ENCODE measurements at regions not wholly inside any gene's neighbourhood (a gene's known extent, or its start where the extent isn't known, plus 50 kb on each side); places are given as distances from the start of the nearest gene placed in this dataset.

- ATAC-seq (replicated peaks; ENCODE audit: extremely low read depth, poor library complexity, severe bottlenecking) (no peak), DNase-seq (ENCODE audit: low spot score in 2 of 2) (no peak)
- no peaks in the 10 kb centered on the region for H3K36me3 Mint-ChIP-seq (ENCODE audit: insufficient read depth)
- no peaks in the 10 kb centered on the region for H3K4me1 Mint-ChIP-seq
- no peak overlapping the region for H3K4me3 Mint-ChIP-seq
- peaks cover 31% of the 10 kb centered on the region for H3K27me3 Mint-ChIP-seq
- no peak overlapping the region for H3K27ac Mint-ChIP-seq (ENCODE audit: low read depth)
- no peaks in the 10 kb centered on the region for H3K9me3 Mint-ChIP-seq
These were observed 270.5 kb downstream of the MATN1 start for GRCh38 chr1:30452925-30453324.

GRCh38 chr1:30452170-30452569 is 271.2 kb downstream of the MATN1 start:
- DNase-seq (ENCODE audit: low spot score in 2 of 2) (no peak), ATAC-seq (replicated peaks; ENCODE audit: extremely low read depth, poor library complexity, severe bottlenecking) (no peak)
- Mint-ChIP-seq H3K27ac (ENCODE audit: low read depth) (no peak overlapping the region), H3K27me3 (peaks cover 31% of the 10 kb centered on the region), H3K9me3 (no peaks in the 10 kb centered on the region), H3K4me1 (no peaks in the 10 kb centered on the region), H3K4me3 (no peak overlapping the region), H3K36me3 (ENCODE audit: insufficient read depth) (no peaks in the 10 kb centered on the region)

DNA sequence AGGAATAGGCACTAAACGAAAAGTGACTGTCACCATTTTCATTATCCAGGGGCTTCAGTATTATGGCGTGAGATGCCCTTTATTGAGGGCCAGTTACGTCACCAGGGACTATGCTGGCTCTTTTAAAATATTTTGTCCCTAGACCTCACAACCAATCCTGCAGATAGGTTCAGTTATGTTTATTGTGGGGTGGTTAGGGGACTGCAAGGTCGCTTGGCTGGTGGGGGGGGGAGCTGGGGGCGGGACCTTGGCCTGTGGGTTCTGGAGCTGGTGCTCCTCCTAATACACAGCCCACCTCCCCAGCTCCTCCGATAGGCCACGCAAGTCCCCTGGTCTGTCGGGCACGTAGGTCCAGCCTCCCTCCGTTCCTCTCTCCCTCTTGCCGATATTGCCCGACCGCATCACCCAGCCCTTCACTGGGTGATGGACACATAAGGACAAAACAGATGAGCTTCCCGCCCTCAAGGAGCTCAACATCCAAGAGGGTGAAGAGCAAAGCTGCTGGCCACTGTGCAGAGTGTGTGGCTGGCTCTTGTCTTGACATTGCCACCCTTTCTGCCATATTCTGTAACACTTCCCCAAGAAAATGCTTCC is 271.8 kb downstream of the MATN1 start:
- H3K9me3 Mint-ChIP-seq = no peaks in the 10 kb centered on the region
- ATAC-seq (replicated peaks; ENCODE audit: extremely low read depth, poor library complexity, severe bottlenecking) (no peak), DNase-seq (ENCODE audit: low spot score in 2 of 2) (no peak)
- no peak overlapping the region for H3K4me3 Mint-ChIP-seq
- H3K27ac Mint-ChIP-seq (ENCODE audit: low read depth) = no peak overlapping the region
- no peaks in the 10 kb centered on the region for H3K36me3 Mint-ChIP-seq (ENCODE audit: insufficient read depth)
- no peaks in the 10 kb centered on the region for H3K4me1 Mint-ChIP-seq
- peaks cover 31% of the 10 kb centered on the region for H3K27me3 Mint-ChIP-seq

GRCh38 chr1:30450818-30451233 is 272.6 kb downstream of the MATN1 start:
- ATAC-seq (replicated peaks; ENCODE audit: extremely low read depth, poor library complexity, severe bottlenecking) (no peak), DNase-seq (ENCODE audit: low spot score in 2 of 2) (no peak)
- no peak overlapping the region for H3K4me3 Mint-ChIP-seq
- H3K27me3 Mint-ChIP-seq = peaks cover 33% of the 10 kb centered on the region
- no peaks in the 10 kb centered on the region for H3K36me3 Mint-ChIP-seq (ENCODE audit: insufficient read depth)
- H3K27ac Mint-ChIP-seq (ENCODE audit: low read depth) = no peak overlapping the region
- no peaks in the 10 kb centered on the region for H3K9me3 Mint-ChIP-seq
- no peaks in the 10 kb centered on the region for H3K4me1 Mint-ChIP-seq

DNA sequence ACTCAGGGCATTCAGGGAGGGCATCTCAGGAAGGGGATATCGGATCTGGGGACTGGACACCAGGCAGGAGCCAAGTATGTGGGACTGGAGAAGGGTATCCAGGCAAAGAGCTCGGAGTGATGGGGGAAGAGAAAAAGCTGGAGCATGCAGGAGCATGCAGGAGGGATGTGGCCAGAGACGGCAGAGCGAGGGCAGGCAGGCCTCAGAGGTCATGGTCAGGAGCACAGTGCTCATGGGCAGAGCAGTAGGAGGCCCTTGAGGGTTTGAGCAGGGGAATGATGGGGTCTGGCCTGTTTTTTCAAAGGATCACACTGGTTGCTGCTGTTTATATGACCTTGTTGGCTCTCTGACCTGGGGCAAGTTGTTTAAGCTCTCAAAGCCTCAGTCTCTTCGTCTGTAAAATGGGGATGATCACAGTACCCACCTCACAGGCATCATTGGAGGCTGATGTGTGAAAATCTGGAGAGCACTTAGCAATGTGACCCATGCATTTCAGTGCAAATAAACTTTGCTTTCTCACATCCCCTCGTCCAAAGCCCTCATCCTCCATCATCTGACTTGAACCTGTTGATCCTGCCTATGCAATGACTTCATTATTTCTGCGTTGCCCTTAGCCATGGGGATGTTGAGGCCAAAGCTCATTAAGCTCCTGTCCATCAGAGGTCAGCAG is 273.1 kb downstream of the MATN1 start:
- DNase-seq (ENCODE audit: low spot score in 2 of 2) (no peak), ATAC-seq (replicated peaks; ENCODE audit: extremely low read depth, poor library complexity, severe bottlenecking) (no peak)
- H3K4me1 Mint-ChIP-seq = no peaks in the 10 kb centered on the region
- H3K27ac Mint-ChIP-seq (ENCODE audit: low read depth) = no peak overlapping the region
- H3K4me3 Mint-ChIP-seq = no peak overlapping the region
- H3K36me3 Mint-ChIP-seq (ENCODE audit: insufficient read depth) = no peaks in the 10 kb centered on the region
- no peaks in the 10 kb centered on the region for H3K9me3 Mint-ChIP-seq
- H3K27me3 Mint-ChIP-seq = peaks cover 36% of the 10 kb centered on the region

DNA sequence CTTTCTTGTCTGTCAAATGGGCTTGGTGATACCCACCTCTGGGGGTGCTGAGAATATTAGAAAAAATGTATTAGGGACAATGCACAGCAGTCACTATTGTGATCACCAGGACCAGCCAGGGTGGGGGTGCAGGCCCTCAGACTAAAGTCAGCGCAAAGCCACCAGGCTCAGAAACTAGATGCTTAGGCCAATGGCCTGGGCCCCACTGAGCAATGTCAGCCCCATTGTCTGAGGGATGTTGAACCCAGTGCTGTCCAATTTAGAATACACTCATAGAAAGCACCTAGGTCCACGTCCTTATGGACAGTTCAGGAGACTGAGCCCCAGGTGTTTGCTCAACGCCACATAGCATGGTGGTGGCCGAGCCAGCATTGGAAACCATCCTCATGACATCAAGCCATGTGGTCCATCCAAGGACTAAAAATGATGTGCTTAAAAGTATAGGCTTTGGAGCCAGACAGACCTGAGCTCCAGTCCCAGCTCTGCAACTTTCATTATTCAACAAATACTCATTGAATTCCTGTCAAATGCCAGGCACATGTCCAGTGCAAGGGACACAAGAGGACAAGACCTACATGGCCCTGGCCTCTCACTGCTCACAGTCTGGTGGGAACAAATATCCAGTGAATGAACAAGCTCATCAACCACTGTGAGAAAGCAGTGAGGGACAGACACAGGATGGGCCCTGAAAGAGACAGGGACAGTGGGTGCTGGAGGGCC is 273.8 kb downstream of the MATN1 start:
- peaks cover 36% of the 10 kb centered on the region for H3K27me3 Mint-ChIP-seq
- no peak for ATAC-seq (replicated peaks; ENCODE audit: extremely low read depth, poor library complexity, severe bottlenecking)
- H3K36me3 Mint-ChIP-seq (ENCODE audit: insufficient read depth) = no peaks in the 10 kb centered on the region
- no peak overlapping the region for H3K27ac Mint-ChIP-seq (ENCODE audit: low read depth)
- DNase-seq (ENCODE audit: low spot score in 2 of 2) = no peak
- H3K4me3 Mint-ChIP-seq = no peak overlapping the region
- H3K9me3 Mint-ChIP-seq = peaks cover under 1% of the 10 kb centered on the region
- H3K4me1 Mint-ChIP-seq = no peaks in the 10 kb centered on the region

DNA sequence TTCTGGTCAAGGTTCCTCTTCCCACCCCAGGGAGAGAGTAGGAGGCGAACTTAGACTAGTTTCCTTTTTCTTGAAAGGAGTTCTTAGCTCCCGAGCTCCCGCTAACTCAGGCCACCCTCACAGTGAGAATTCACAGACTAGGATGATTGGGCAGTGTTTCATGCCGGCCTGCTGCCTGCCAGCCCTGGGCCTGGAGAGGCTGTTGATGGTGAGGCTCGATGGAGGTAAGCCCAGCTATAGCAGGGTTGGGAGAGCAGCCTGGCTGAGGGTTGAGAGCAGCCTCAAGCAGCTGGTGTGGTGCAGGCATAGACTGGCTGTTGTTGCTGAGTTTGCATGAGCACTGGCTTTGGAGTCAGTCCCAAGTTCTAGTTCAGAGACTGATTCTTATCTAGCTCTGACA is 274.4 kb downstream of the MATN1 start:
- no peak overlapping the region for H3K4me3 Mint-ChIP-seq

GRCh38 chr1:30447701-30448100 is 275.7 kb downstream of the MATN1 start:
- ATAC-seq (replicated peaks; ENCODE audit: extremely low read depth, poor library complexity, severe bottlenecking) (no peak), DNase-seq (ENCODE audit: low spot score in 2 of 2) (no peak)
- H3K9me3 Mint-ChIP-seq = peaks cover 6% of the 10 kb centered on the region
- H3K4me1 Mint-ChIP-seq = no peaks in the 10 kb centered on the region
- H3K27me3 Mint-ChIP-seq = peaks cover 36% of the 10 kb centered on the region
- H3K27ac Mint-ChIP-seq (ENCODE audit: low read depth) = no peak overlapping the region
- no peaks in the 10 kb centered on the region for H3K36me3 Mint-ChIP-seq (ENCODE audit: insufficient read depth)
- H3K4me3 Mint-ChIP-seq = no peak overlapping the region

More for the DNA sequence above, 274.4 kb downstream of the MATN1 start:
- no peak for ATAC-seq (replicated peaks; ENCODE audit: extremely low read depth, poor library complexity, severe bottlenecking)
- Mint-ChIP-seq H3K9me3 (peaks cover 6% of the 10 kb centered on the region), H3K4me1 (no peaks in the 10 kb centered on the region), H3K36me3 (ENCODE audit: insufficient read depth) (no peaks in the 10 kb centered on the region), H3K27ac (ENCODE audit: low read depth) (no peak overlapping the region), H3K27me3 (peaks cover 36% of the 10 kb centered on the region)
- DNase-seq (ENCODE audit: low spot score in 2 of 2) = no peak

GRCh38 chr1:30447080-30447479 is 276.3 kb downstream of the MATN1 start:
- H3K27ac Mint-ChIP-seq (ENCODE audit: low read depth) = no peak overlapping the region

DNA sequence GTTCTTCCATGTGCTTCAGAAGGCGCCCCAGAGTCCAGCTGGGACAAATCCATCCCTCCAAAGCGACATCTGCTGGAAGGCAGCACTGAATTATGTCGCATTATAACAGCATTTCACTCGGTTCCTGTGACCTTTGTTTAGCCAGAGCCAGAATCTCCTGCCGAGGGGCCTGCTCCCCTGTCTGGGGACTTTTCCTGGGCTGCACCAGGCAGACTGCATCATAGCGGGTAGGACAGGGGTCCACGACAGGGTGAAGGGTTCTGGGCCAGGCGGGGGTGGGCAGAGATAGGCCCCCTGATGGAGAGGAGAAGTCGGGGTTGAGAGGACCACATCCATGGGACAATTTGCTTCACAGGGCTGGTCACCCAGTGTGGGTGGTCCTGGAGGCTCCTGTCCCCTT is 276.9 kb downstream of the MATN1 start:
- Mint-ChIP-seq H3K4me3 (no peak overlapping the region), H3K27ac (ENCODE audit: low read depth) (no peak overlapping the region), H3K9me3 (peaks cover 6% of the 10 kb centered on the region), H3K4me1 (no peaks in the 10 kb centered on the region), H3K27me3 (peaks cover 36% of the 10 kb centered on the region), H3K36me3 (ENCODE audit: insufficient read depth) (no peaks in the 10 kb centered on the region)
- ATAC-seq (replicated peaks; ENCODE audit: extremely low read depth, poor library complexity, severe bottlenecking) (no peak), DNase-seq (ENCODE audit: low spot score in 2 of 2) (no peak)

More at GRCh38 chr1:30447080-30447479, 276.3 kb downstream of the MATN1 start:
- Mint-ChIP-seq H3K27me3 (peaks cover 36% of the 10 kb centered on the region), H3K4me1 (no peaks in the 10 kb centered on the region), H3K4me3 (no peak overlapping the region), H3K36me3 (ENCODE audit: insufficient read depth) (no peaks in the 10 kb centered on the region), H3K9me3 (peaks cover 6% of the 10 kb centered on the region)
- ATAC-seq (replicated peaks; ENCODE audit: extremely low read depth, poor library complexity, severe bottlenecking) (no peak), DNase-seq (ENCODE audit: low spot score in 2 of 2) (no peak)

GRCh38 chr1:30446095-30446494 is 277.3 kb downstream of the MATN1 start:
- Mint-ChIP-seq H3K36me3 (ENCODE audit: insufficient read depth) (no peaks in the 10 kb centered on the region), H3K4me3 (no peak overlapping the region), H3K9me3 (peaks cover 6% of the 10 kb centered on the region), H3K27ac (ENCODE audit: low read depth) (no peak overlapping the region), H3K4me1 (no peaks in the 10 kb centered on the region), H3K27me3 (peaks cover 36% of the 10 kb centered on the region)
- ATAC-seq (replicated peaks; ENCODE audit: extremely low read depth, poor library complexity, severe bottlenecking) (no peak), DNase-seq (ENCODE audit: low spot score in 2 of 2) (no peak)

GRCh38 chr1:30445449-30445848 is 277.9 kb downstream of the MATN1 start:
- Mint-ChIP-seq H3K27ac (ENCODE audit: low read depth) (no peak overlapping the region), H3K4me1 (no peaks in the 10 kb centered on the region), H3K4me3 (no peak overlapping the region), H3K9me3 (peaks cover 6% of the 10 kb centered on the region), H3K27me3 (peaks cover 32% of the 10 kb centered on the region), H3K36me3 (ENCODE audit: insufficient read depth) (no peaks in the 10 kb centered on the region)
- DNase-seq (ENCODE audit: low spot score in 2 of 2) (no peak), ATAC-seq (replicated peaks; ENCODE audit: extremely low read depth, poor library complexity, severe bottlenecking) (no peak)

- H3K36me3 Mint-ChIP-seq (ENCODE audit: insufficient read depth) = no peaks in the 10 kb centered on the region
- ATAC-seq (replicated peaks; ENCODE audit: extremely low read depth, poor library complexity, severe bottlenecking) (no peak), DNase-seq (ENCODE audit: low spot score in 2 of 2) (no peak)
- no peak overlapping the region for H3K27ac Mint-ChIP-seq (ENCODE audit: low read depth)
- no peak overlapping the region for H3K4me3 Mint-ChIP-seq
- H3K4me1 Mint-ChIP-seq = no peaks in the 10 kb centered on the region
- peaks cover 6% of the 10 kb centered on the region for H3K9me3 Mint-ChIP-seq
- H3K27me3 Mint-ChIP-seq = peaks cover 26% of the 10 kb centered on the region
These were observed 278.5 kb downstream of the MATN1 start for GRCh38 chr1:30444850-30445249.
